Neural progenitor cell (in vitro differentiated cells): ENCODE measurements at regions not wholly inside any gene's neighbourhood (a gene's known extent, or its start where the extent isn't known, plus 50 kb on each side); places are given as distances from the start of the nearest gene placed in this dataset.

Experiments
- EZH2 ChIP-seq: fragments of 200-600 bp; sonication (generic); IDR thresholded peaks from 2 replicates; pipeline ENCODE4 v1.6.1; 2017; ENCODE audit warnings: antibody characterized with exemption, mild to moderate bottlenecking, moderate library complexity
- EZH2phosphoT487 ChIP-seq: fragments of 200-600 bp; sonication (generic); IDR thresholded peaks from 2 replicates; pipeline ENCODE4 v1.6.1; 2017; ENCODE audit warnings: antibody characterized with exemption
- TF ChIP-seq, protein P1 (sequence below): fragments of 200-600 bp; sonication (generic); IDR thresholded peaks from 2 replicates; pipeline ENCODE4 v1.5.1; 2017; ENCODE audit warnings: antibody characterized with exemption, mild to moderate bottlenecking

DNA sequence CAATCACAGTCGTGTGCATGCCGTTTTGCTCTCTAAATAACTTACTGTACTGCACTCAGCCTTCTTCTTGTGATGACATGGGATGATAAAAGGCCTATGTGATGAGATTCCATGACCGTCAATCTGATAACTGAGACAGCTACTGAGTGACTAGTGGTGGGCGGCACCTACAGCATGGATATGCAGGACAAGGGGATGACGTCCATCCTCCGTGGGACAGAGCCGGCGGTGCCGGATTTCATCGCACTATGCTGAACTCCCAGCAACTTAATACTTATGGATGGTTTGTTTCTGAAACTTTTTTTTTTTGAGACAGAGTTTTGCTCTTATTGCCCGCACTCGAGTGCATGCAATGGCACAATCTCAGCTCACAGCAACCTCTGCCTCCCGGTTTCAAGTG, 146.8 kb upstream of the TSHZ3 start:
- TF ChIP-seq, protein P1, sequence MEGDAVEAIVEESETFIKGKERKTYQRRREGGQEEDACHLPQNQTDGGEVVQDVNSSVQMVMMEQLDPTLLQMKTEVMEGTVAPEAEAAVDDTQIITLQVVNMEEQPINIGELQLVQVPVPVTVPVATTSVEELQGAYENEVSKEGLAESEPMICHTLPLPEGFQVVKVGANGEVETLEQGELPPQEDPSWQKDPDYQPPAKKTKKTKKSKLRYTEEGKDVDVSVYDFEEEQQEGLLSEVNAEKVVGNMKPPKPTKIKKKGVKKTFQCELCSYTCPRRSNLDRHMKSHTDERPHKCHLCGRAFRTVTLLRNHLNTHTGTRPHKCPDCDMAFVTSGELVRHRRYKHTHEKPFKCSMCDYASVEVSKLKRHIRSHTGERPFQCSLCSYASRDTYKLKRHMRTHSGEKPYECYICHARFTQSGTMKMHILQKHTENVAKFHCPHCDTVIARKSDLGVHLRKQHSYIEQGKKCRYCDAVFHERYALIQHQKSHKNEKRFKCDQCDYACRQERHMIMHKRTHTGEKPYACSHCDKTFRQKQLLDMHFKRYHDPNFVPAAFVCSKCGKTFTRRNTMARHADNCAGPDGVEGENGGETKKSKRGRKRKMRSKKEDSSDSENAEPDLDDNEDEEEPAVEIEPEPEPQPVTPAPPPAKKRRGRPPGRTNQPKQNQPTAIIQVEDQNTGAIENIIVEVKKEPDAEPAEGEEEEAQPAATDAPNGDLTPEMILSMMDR: no peak
- no peak for TF ChIP-seq EZH2phosphoT487
- no peak for TF ChIP-seq EZH2
